Vagina (tissue), 2 donors: ENCODE measurements at regions not wholly inside any gene's neighbourhood (a gene's known extent, or its start where the extent isn't known, plus 50 kb on each side); places are given as distances from the start of the nearest gene placed in this dataset.

ENCODE experiments used
- CTCF ChIP-seq, 3 experiments: fragments of 450-650 bp in 2 of 3; fragments of 200-600 bp in 1 of 3; sonication (generic) in 1 of 3; IDR thresholded peaks; one replicate each; pipeline ENCODE4 v1.5.1; 2017 to 2019; ENCODE audit warnings: antibody characterized with exemption in 3 of 3, mild to moderate bottlenecking in 2 of 3, moderate library complexity in 2 of 3
- POLR2A ChIP-seq, 2 donors: fragments of 450-650 bp; IDR thresholded peaks; one replicate each; pipeline ENCODE4 v1.6.1; 2017; ENCODE audit warnings: antibody characterized with exemption in 2 of 2, mild to moderate bottlenecking in 2 of 2, moderate library complexity in 2 of 2
- POLR2AphosphoS5 ChIP-seq, 2 donors: sonication (generic); formaldehyde crosslinking; IDR thresholded peaks; one replicate each; pipeline ENCODE4 v1.9.0; 2017; ENCODE audit warnings: antibody characterized with exemption in 2 of 2, mild to moderate bottlenecking in 2 of 2, low read depth in 1 of 2; ENCODE audit not compliant: insufficient read depth in 1 of 2

DNA sequence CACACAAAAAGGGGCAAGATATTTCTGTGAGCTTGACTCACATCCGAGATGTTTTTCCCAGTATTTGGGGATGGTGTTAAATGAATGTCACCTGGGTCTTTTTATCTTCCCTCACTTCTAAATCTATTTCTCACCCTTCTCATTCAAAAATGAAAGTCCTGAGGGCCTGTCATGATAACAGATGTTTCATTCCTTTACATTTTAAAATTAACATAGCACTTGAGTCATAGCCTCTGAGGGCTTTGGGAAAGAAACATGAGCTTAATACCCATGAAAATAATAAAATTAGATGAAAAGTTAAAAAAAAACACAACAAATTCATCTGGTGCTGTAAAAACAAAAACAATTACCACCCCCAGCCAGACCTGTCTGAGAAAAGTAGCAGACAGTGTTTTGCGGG, 226.7 kb downstream of the HNMT start:
- TF ChIP-seq CTCF (IDR thresholded peaks at IDR 0.05) = no peak
- TF ChIP-seq POLR2A (IDR thresholded peaks at IDR 0.05) = no peak
- no peak for TF ChIP-seq POLR2AphosphoS5 (IDR thresholded peaks at IDR 0.05; ENCODE audit: insufficient read depth in 1 of 2, low read depth in 1 of 2)
